Ishikawa (cell line): ENCODE measurements at regions not wholly inside any gene's neighbourhood (a gene's known extent, or its start where the extent isn't known, plus 50 kb on each side); places are given as distances from the start of the nearest gene placed in this dataset.

Source experiments
- CEBPB ChIP-seq: IDR thresholded peaks from 2 replicates; pipeline ENCODE4 v1.6.1; 2012
- CREB1 ChIP-seq: IDR thresholded peaks from 2 replicates; pipeline ENCODE4 v1.6.1; 2012; ENCODE audit warnings: low read depth
- EGR1 ChIP-seq: IDR thresholded peaks from 2 replicates; pipeline ENCODE4 v1.6.1; 2012
- EP300 ChIP-seq: IDR thresholded peaks from 2 replicates; pipeline ENCODE4 v1.6.1; 2012; ENCODE audit warnings: borderline replicate concordance
- FOXM1 ChIP-seq: IDR thresholded peaks from 2 replicates; pipeline ENCODE4 v1.6.1; 2012; ENCODE audit warnings: low read depth, borderline replicate concordance
- NFIC ChIP-seq: IDR thresholded peaks from 2 replicates; pipeline ENCODE4 v1.6.1; 2012
- RAD21 ChIP-seq: IDR thresholded peaks from 2 replicates; pipeline ENCODE4 v1.6.1; 2012; ENCODE audit warnings: low read depth
- TAF1 ChIP-seq: IDR thresholded peaks from 2 replicates; pipeline ENCODE4 v1.6.1; 2012; ENCODE audit warnings: low read depth, mild to moderate bottlenecking
- TCF12 ChIP-seq: IDR thresholded peaks from 2 replicates; pipeline ENCODE4 v1.6.1; 2012; ENCODE audit warnings: low read depth
- TEAD4 ChIP-seq: IDR thresholded peaks from 2 replicates; pipeline ENCODE4 v1.6.1; 2012
- YY1 ChIP-seq: IDR thresholded peaks from 2 replicates; pipeline ENCODE4 v1.6.1; 2012; ENCODE audit warnings: low read depth
- ZBTB7A ChIP-seq: IDR thresholded peaks from 2 replicates; pipeline ENCODE4 v1.6.1; 2012; ENCODE audit warnings: low read depth
- TF ChIP-seq, protein P1 (sequence below): IDR thresholded peaks from 2 replicates; pipeline ENCODE4 v1.6.1; 2012; ENCODE audit warnings: low read depth, mild to moderate bottlenecking
- TF ChIP-seq, protein P2 (sequence below): IDR thresholded peaks from 2 replicates; pipeline ENCODE4 v1.6.1; 2012
- TF ChIP-seq, protein P3 (sequence below): IDR thresholded peaks from 2 replicates; pipeline ENCODE4 v1.6.1; 2012

DNA sequence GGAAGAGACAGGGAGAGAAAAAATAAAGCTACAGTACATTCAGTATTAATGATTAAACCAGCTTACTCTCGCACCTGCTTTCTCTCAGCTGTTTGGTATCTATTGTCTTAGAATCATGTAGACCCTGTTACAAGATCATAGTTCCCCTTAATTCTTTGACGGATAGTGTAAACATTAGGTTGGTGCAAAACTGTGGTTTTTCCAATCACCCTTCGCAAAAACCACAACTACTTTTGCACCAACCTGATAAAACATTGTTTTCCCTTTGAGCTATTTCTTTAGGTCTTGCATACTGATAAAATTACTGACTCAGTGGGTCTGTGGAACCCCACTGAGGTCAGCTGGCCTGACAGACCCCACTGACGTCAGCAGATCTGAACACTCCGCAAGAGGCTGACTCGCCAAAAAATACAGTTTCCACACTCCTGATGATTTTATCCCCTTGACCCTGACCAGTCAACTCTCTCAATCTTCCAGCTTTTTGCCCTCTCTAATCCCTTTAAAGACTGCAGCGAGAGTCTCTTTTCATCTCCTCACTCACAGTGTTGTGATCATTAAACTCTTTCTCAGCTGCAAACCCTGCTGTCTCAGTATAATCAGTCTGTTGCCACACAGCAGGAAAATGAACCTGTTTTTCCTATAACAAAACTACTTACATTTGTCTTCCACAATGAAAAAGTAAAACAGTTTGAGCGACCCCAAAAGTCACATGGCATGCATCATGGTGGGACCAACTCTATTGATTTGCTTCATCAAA lies 123.9 kb downstream of the SLITRK6 start:
- TF ChIP-seq TAF1: no peak
- TF ChIP-seq YY1: no peak
- TF ChIP-seq CREB1: no peak
- TF ChIP-seq RAD21: no peak
- no peak for TF ChIP-seq EP300
- TF ChIP-seq TEAD4: no peak
- TF ChIP-seq EGR1: no peak
- no peak for TF ChIP-seq CEBPB
- TF ChIP-seq NFIC: no peak
- TF ChIP-seq, protein P1, sequence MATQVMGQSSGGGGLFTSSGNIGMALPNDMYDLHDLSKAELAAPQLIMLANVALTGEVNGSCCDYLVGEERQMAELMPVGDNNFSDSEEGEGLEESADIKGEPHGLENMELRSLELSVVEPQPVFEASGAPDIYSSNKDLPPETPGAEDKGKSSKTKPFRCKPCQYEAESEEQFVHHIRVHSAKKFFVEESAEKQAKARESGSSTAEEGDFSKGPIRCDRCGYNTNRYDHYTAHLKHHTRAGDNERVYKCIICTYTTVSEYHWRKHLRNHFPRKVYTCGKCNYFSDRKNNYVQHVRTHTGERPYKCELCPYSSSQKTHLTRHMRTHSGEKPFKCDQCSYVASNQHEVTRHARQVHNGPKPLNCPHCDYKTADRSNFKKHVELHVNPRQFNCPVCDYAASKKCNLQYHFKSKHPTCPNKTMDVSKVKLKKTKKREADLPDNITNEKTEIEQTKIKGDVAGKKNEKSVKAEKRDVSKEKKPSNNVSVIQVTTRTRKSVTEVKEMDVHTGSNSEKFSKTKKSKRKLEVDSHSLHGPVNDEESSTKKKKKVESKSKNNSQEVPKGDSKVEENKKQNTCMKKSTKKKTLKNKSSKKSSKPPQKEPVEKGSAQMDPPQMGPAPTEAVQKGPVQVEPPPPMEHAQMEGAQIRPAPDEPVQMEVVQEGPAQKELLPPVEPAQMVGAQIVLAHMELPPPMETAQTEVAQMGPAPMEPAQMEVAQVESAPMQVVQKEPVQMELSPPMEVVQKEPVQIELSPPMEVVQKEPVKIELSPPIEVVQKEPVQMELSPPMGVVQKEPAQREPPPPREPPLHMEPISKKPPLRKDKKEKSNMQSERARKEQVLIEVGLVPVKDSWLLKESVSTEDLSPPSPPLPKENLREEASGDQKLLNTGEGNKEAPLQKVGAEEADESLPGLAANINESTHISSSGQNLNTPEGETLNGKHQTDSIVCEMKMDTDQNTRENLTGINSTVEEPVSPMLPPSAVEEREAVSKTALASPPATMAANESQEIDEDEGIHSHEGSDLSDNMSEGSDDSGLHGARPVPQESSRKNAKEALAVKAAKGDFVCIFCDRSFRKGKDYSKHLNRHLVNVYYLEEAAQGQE: no peak
- TF ChIP-seq FOXM1: no peak

DNA sequence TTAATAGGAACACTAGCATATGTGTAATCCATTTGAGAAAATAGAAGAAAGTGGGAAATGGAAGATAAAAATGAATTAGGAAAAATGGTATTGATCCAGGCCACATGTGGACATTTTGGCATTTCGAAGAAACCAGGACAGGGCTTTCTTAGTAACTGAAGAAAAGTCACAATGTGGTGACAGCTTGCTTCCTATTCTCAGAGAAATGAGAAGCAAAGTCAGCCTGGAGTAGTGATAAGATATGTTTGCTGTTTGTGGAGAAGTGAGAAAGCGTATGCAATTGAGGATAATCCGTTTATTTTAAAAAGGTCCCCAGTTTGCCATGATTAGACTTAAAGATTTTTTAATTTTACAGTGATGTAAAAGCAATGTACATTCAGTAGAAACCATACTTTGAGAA lies 127.9 kb downstream of the SLITRK6 start:
- TF ChIP-seq NFIC (no peak), ZBTB7A (no peak), TCF12 (no peak), TEAD4 (no peak), CEBPB (no peak), CREB1 (no peak), EP300 (no peak), RAD21 (no peak)
- TF ChIP-seq, protein P2, sequence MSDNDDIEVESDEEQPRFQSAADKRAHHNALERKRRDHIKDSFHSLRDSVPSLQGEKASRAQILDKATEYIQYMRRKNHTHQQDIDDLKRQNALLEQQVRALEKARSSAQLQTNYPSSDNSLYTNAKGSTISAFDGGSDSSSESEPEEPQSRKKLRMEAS: no peak

DNA sequence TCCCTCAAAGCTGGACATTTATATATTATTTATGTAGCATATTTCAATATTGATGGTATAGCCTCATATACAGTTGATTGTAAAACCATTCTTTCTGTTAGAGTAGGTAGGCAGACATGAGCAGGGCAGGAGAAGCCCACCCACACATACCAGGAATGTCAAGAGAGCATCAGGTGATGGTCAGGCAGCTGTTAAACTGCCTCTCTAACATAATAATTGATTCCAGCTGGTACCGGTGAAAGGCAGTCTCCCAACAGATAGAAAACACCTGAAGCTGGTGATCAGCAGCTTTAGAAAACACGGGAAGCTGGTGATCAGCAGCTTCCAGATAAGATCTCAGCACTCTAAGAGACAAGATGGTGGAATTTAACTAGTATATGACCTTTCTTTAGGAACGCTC lies 132.9 kb downstream of the SLITRK6 start:
- no peak for TF ChIP-seq CREB1
- no peak for TF ChIP-seq YY1
- TF ChIP-seq, protein P1: no peak
- no peak for TF ChIP-seq TCF12

DNA sequence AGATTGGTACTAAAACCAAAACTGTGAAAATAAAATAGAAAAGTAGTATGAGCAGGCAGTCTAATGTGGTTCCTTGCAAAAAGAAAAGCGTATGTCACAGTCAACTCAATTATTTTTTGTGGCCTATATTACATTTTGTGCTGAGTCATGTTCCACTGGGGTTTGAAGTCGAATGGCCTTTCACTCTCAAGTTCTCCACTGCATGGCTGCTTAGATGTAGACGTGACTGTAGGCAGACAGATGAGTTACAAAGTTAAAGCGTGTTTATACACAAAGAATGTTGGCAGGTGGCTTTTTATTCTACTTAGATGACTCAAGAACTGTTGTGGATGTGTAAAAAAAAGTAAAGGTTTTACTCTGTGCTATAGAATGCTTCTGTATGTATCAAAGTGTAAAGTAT lies 133.9 kb downstream of the SLITRK6 start:
- TF ChIP-seq NFIC (no peak), ZBTB7A (no peak), FOXM1 (no peak), CREB1 (no peak), TAF1 (no peak), CEBPB (no peak), YY1 (no peak), RAD21 (no peak), EGR1 (no peak), EP300 (no peak), TCF12 (no peak), TEAD4 (no peak)
- TF ChIP-seq, protein P3, sequence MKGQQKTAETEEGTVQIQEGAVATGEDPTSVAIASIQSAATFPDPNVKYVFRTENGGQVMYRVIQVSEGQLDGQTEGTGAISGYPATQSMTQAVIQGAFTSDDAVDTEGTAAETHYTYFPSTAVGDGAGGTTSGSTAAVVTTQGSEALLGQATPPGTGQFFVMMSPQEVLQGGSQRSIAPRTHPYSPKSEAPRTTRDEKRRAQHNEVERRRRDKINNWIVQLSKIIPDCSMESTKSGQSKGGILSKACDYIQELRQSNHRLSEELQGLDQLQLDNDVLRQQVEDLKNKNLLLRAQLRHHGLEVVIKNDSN: no peak
- TF ChIP-seq, protein P2: no peak
- TF ChIP-seq, protein P1: no peak

DNA sequence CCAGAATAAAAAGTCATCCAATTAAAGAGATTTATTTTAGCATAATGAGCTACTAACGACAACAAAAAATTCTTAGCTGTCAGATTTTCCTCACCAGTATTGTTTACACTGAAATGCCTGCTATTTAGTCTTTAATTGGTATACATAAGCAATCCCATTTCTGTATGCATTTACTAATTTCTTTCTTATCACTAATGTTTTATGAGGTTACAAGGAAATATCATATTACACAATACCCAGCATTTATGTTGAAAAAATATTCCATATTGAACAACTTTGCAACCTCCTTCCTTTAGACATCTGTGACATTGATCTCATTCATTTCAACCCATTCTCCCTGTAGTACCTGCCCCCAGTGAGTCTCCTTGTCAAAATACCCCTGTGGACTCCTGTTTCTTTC lies 135.4 kb downstream of the SLITRK6 start:
- no peak for TF ChIP-seq TAF1
- TF ChIP-seq ZBTB7A: no peak
- no peak for TF ChIP-seq NFIC
- TF ChIP-seq YY1: no peak
- no peak for TF ChIP-seq TEAD4
- TF ChIP-seq, protein P1: no peak
- TF ChIP-seq CEBPB: no peak
- TF ChIP-seq TCF12: no peak
- no peak for TF ChIP-seq CREB1
- TF ChIP-seq, protein P3: no peak
- TF ChIP-seq EGR1: no peak
- TF ChIP-seq, protein P2: no peak
- no peak for TF ChIP-seq RAD21
- no peak for TF ChIP-seq FOXM1
- TF ChIP-seq EP300: no peak
